H9 (cell line): ENCODE measurements at regions not wholly inside any gene's neighbourhood (a gene's known extent, or its start where the extent isn't known, plus 50 kb on each side); places are given as distances from the start of the nearest gene placed in this dataset.

Source experiments
- DNase-seq: peaks from one replicate; pipeline ENCODE4 v3.0.0-alpha.2; 2017
- H2AFZ ChIP-seq: one replicate; pipeline ENCODE4 v1.6.1; 2013; ENCODE audit warnings: mild to moderate bottlenecking, low read length, control low read depth, moderate library complexity
- H2AK5ac ChIP-seq: 2 replicates; pipeline ENCODE4 v1.6.1; 2013; ENCODE audit warnings: low read length, control low read depth, mixed read lengths; ENCODE audit not compliant: insufficient read length
- H2BK120ac ChIP-seq: one replicate; pipeline ENCODE4 v1.6.1; 2013; ENCODE audit warnings: low read depth, mild to moderate bottlenecking, low read length, control low read depth, inconsistent platforms; ENCODE audit not compliant: poor library complexity, severe bottlenecking
- H2BK12ac ChIP-seq: 2 replicates; pipeline ENCODE4 v1.6.1; 2013; ENCODE audit warnings: low read length, control low read depth, mixed read lengths, low read depth; ENCODE audit not compliant: insufficient read length
- H2BK15ac ChIP-seq: 2 replicates; pipeline ENCODE4 v1.6.1; 2013; ENCODE audit warnings: low read depth, low read length, control low read depth
- H2BK20ac ChIP-seq: one replicate; pipeline ENCODE4 v1.6.1; 2013; ENCODE audit warnings: low read depth, mild to moderate bottlenecking, low read length, control low read depth, inconsistent platforms; ENCODE audit not compliant: poor library complexity, severe bottlenecking
- H2BK5ac ChIP-seq: 2 replicates; pipeline ENCODE4 v1.6.1; 2013; ENCODE audit warnings: low read length, control low read depth, mixed read lengths; ENCODE audit not compliant: insufficient read length
- H3K14ac ChIP-seq: 2 replicates; pipeline ENCODE4 v1.6.1; 2013; ENCODE audit warnings: low read length, control low read depth; ENCODE audit not compliant: insufficient read depth
- H3K18ac ChIP-seq: 2 replicates; pipeline ENCODE4 v1.6.1; 2013; ENCODE audit warnings: low read depth, mild to moderate bottlenecking, mixed read lengths, low read length, control low read depth; ENCODE audit not compliant: insufficient read length
- H3K23ac ChIP-seq: 2 replicates; pipeline ENCODE4 v1.6.1; 2013; ENCODE audit warnings: low read length, control low read depth, mixed read lengths, low read depth; ENCODE audit not compliant: insufficient read length
- H3K23me2 ChIP-seq: 2 replicates; pipeline ENCODE4 v1.6.1; 2013; ENCODE audit warnings: low read depth, mild to moderate bottlenecking, mixed read lengths, low read length, control low read depth; ENCODE audit not compliant: insufficient read length, poor library complexity, severe bottlenecking
- H3K27ac ChIP-seq: 2 replicates; pipeline ENCODE4 v1.5.1; 2013; ENCODE audit warnings: low read length, control low read depth, mixed read lengths, low read depth; ENCODE audit not compliant: insufficient read length
- H3K27me3 ChIP-seq: 2 replicates; pipeline ENCODE4 v1.6.1; 2013; ENCODE audit warnings: low read length, control low read depth, inconsistent platforms; ENCODE audit not compliant: insufficient read depth
- H3K4ac ChIP-seq: 2 replicates; pipeline ENCODE4 v1.6.1; 2013; ENCODE audit warnings: low read depth, mild to moderate bottlenecking, control low read depth, inconsistent platforms, low read length, moderate library complexity
- H3K4me1 ChIP-seq: 2 replicates; pipeline ENCODE4 v1.6.1; 2013; ENCODE audit warnings: low read length, control low read depth, inconsistent platforms; ENCODE audit not compliant: insufficient read depth
- H3K4me2 ChIP-seq: 2 replicates; pipeline ENCODE4 v1.6.1; 2013; ENCODE audit warnings: low read length, control low read depth, mixed read lengths; ENCODE audit not compliant: insufficient read length, insufficient read depth
- H3K56ac ChIP-seq: 2 replicates; pipeline ENCODE4 v1.6.1; 2013; ENCODE audit warnings: low read depth, mild to moderate bottlenecking, mixed read lengths, low read length, control low read depth; ENCODE audit not compliant: insufficient read length
- H3K79me1 ChIP-seq: 2 replicates; pipeline ENCODE4 v1.6.1; 2013; ENCODE audit warnings: low read depth, mild to moderate bottlenecking, moderate library complexity, low read length, control low read depth, inconsistent platforms; ENCODE audit not compliant: insufficient read depth, poor library complexity, severe bottlenecking
- H3K79me2 ChIP-seq: 2 replicates; pipeline ENCODE4 v1.6.1; 2013; ENCODE audit warnings: low read length, control low read depth, inconsistent platforms; ENCODE audit not compliant: insufficient read depth
- H3K9ac ChIP-seq: 2 replicates; pipeline ENCODE4 v1.6.1; 2013; ENCODE audit warnings: low read length, control low read depth, mixed read lengths; ENCODE audit not compliant: insufficient read length; ENCODE audit errors: extremely low read depth
- H3K9me3 ChIP-seq: one replicate; pipeline ENCODE4 v1.6.1; 2013; ENCODE audit warnings: low read depth, low read length, inconsistent platforms; ENCODE audit not compliant: control insufficient read depth
- H3T11ph ChIP-seq: one replicate; pipeline ENCODE4 v1.6.1; 2013; ENCODE audit warnings: mild to moderate bottlenecking, low read length, control low read depth, inconsistent platforms
- H4K20me1 ChIP-seq: one replicate; pipeline ENCODE4 v1.6.1; 2013; ENCODE audit not compliant: control insufficient read depth, insufficient read length, insufficient read depth
- H4K5ac ChIP-seq: 2 replicates; pipeline ENCODE4 v1.6.1; 2013; ENCODE audit warnings: low read depth, mild to moderate bottlenecking, mixed read lengths, low read length, control low read depth; ENCODE audit not compliant: insufficient read length
- H4K8ac ChIP-seq: replicated peaks from 2 replicates; pipeline ENCODE4 v1.6.1; 2013; ENCODE audit warnings: low read length, control low read depth, mixed read lengths, low read depth; ENCODE audit not compliant: insufficient read length
- H4K91ac ChIP-seq: 2 replicates; pipeline ENCODE4 v1.6.1; 2013; ENCODE audit warnings: low read depth, mild to moderate bottlenecking, moderate library complexity, mixed read lengths, low read length, control low read depth; ENCODE audit not compliant: insufficient read length
- H3K27ac Mint-ChIP-seq, 3 experiments: 2 replicates in 2 of 3; 3 replicates in 1 of 3; pipeline ENCODE4 v1.8.0; 2020 to 2021; ENCODE audit warnings: mixed read lengths in 3 of 3, mild to moderate bottlenecking in 1 of 3, moderate library complexity in 1 of 3
- H3K27me3 Mint-ChIP-seq: 2 replicates; pipeline ENCODE4 v1.8.0; 2021; ENCODE audit warnings: low read depth, mild to moderate bottlenecking, moderate library complexity, mixed read lengths
- H3K36me3 Mint-ChIP-seq, 3 experiments: 2 replicates in 2 of 3; 3 replicates in 1 of 3; pipeline ENCODE4 v1.8.0; 2020 to 2021; ENCODE audit warnings: low read depth in 3 of 3, mixed read lengths in 3 of 3; ENCODE audit not compliant: insufficient read depth in 1 of 3
- H3K4me1 Mint-ChIP-seq, 2 experiments: 2 replicates each; pipeline ENCODE4 v1.8.0; 2020; ENCODE audit warnings: mixed read lengths in 2 of 2
- H3K4me3 Mint-ChIP-seq, 2 experiments: 2 replicates in 1 of 2; 3 replicates in 1 of 2; pipeline ENCODE4 v1.8.0; 2020 to 2021; ENCODE audit warnings: mild to moderate bottlenecking in 2 of 2, mixed read lengths in 2 of 2, moderate library complexity in 1 of 2
- H3K9me3 Mint-ChIP-seq, 2 experiments: 2 replicates in 1 of 2; 3 replicates in 1 of 2; pipeline ENCODE4 v1.8.0; 2020; ENCODE audit warnings: mild to moderate bottlenecking in 2 of 2, mixed read lengths in 2 of 2, moderate library complexity in 1 of 2
- CTCF ChIP-seq: fragments of 200-600 bp; sonication (generic); conservative IDR thresholded peaks from 3 replicates; pipeline ENCODE4 v1.8.0; 2021; ENCODE audit warnings: antibody characterized with exemption, mild to moderate bottlenecking
- WGBS: extraction: QIAGEN DNeasy Blood & Tissue Kit; methylation state at CpG from one replicate; pipeline ENCODE4 v1.1.7; 2013; ENCODE audit warnings: missing lambda C conversion rate, low lambda C conversion rate, mixed read lengths; ENCODE audit not compliant: insufficient read length; ENCODE audit errors: extremely low coverage; 5-methylcytosine and 5-hydroxymethylcytosine counted together

GRCh38 chr14:85224241-85224640, 305.7 kb upstream of the FLRT2 start:
- no peak overlapping the region for H3K4me3 Mint-ChIP-seq
- H3K27me3 Mint-ChIP-seq: no peaks in the 10 kb centered on the region; the same call in 1 of the 2 replicates
- no peak for DNase-seq
- Histone ChIP-seq H3K4me1 (peaks cover 6% of the 10 kb centered on the region), H3K9me3 (no peaks in the 10 kb centered on the region), H4K20me1 (no peaks in the 10 kb centered on the region), H4K8ac (no peak overlapping the region), H2BK5ac (no peak overlapping the region), H2BK12ac (no peak overlapping the region), H3K14ac (no peak overlapping the region), H2BK120ac (no peak overlapping the region), H3K56ac (no peak overlapping the region), H3K4me2 (no peak overlapping the region), H2BK15ac (no peak overlapping the region), H4K5ac (no peak overlapping the region), H3T11ph (no peak overlapping the region), H3K27me3 (no peaks in the 10 kb centered on the region), H3K27ac (no peak overlapping the region), H3K79me2 (no peaks in the 10 kb centered on the region), H3K18ac (no peak overlapping the region), H3K4ac (no peak overlapping the region), H3K79me1 (no peaks in the 10 kb centered on the region), H2AK5ac (no peak overlapping the region), H4K91ac (no peak overlapping the region), H3K23me2 (no peaks in the 10 kb centered on the region), H2BK20ac (no peak overlapping the region), H3K9ac (no peak overlapping the region), H2AFZ (no peak overlapping the region), H3K23ac (no peak overlapping the region)
- WGBS: no CpG with 5 or more reads among the region's 3 CpGs
- H3K36me3 Mint-ChIP-seq: peaks cover 0 to 13% (median 0%) of the 10 kb centered on the region in 3 experiments; a peak in 4 of 7 replicates
- peaks cover 44 to 47% of the 10 kb centered on the region in 2 experiments for H3K4me1 Mint-ChIP-seq
- H3K27ac Mint-ChIP-seq: peak overlapping the region in 1 of 3 experiments; percentile 85; a peak in 3 of 7 replicates
- no peaks in the 10 kb centered on the region for H3K9me3 Mint-ChIP-seq
- TF ChIP-seq CTCF: no peak
